ENCODE measurements at regions not wholly inside any gene's neighbourhood (a gene's known extent, or its start where the extent isn't known, plus 50 kb on each side); places are given as distances from the start of the nearest gene placed in this dataset.

- FAIRE-seq, result no peak
These were observed 1542.6 kb downstream of the PLA2G4A start for GRCh38 chr1:188371295-188371806.

- no peak for FAIRE-seq
These were observed 1544.1 kb downstream of the PLA2G4A start for GRCh38 chr1:188372821-188373220.

- FAIRE-seq, result no peak
These were observed 1554.1 kb downstream of the PLA2G4A start for GRCh38 chr1:188382851-188383250.

- no peak for FAIRE-seq
These were observed 1557.4 kb downstream of the PLA2G4A start for GRCh38 chr1:188386161-188386560.

GRCh38 chr1:188386666-188387065 lies 1557.9 kb downstream of the PLA2G4A start:
- FAIRE-seq, result no peak

- FAIRE-seq, result no peak
These were observed 1565.9 kb downstream of the PLA2G4A start for GRCh38 chr1:188394677-188395076.

GRCh38 chr1:188397521-188397920 lies 1568.8 kb downstream of the PLA2G4A start:
- FAIRE-seq, result no peak

GRCh38 chr1:188402986-188403385 lies 1574.2 kb downstream of the PLA2G4A start:
- FAIRE-seq, result no peak

- no peak for FAIRE-seq
These were observed 1577.9 kb downstream of the PLA2G4A start for GRCh38 chr1:188406636-188407035.

- FAIRE-seq, result no peak
These were observed 1591.4 kb downstream of the PLA2G4A start for GRCh38 chr1:188420177-188420576.

GRCh38 chr1:188423073-188423472 lies 1594.3 kb downstream of the PLA2G4A start:
- no peak for FAIRE-seq

- no peak for FAIRE-seq
These were observed 1595.4 kb downstream of the PLA2G4A start for GRCh38 chr1:188424176-188424575.

- FAIRE-seq, result no peak
These were observed 1596.9 kb downstream of the PLA2G4A start for GRCh38 chr1:188425687-188426086.

GRCh38 chr1:188426561-188426960 lies 1597.8 kb downstream of the PLA2G4A start:
- no peak for FAIRE-seq

GRCh38 chr1:188427642-188428041 lies 1598.9 kb downstream of the PLA2G4A start:
- no peak for FAIRE-seq

GRCh38 chr1:188429386-188429785 lies 1600.6 kb downstream of the PLA2G4A start:
- FAIRE-seq, result no peak

GRCh38 chr1:188432427-188432826 lies 1603.7 kb downstream of the PLA2G4A start:
- FAIRE-seq, result no peak

- no peak for FAIRE-seq
These were observed 1604.7 kb downstream of the PLA2G4A start for GRCh38 chr1:188433425-188433824.

GRCh38 chr1:188444526-188444925 lies 1615.8 kb downstream of the PLA2G4A start:
- FAIRE-seq, result no peak

- no peak for FAIRE-seq
These were observed 1634.1 kb downstream of the PLA2G4A start for GRCh38 chr1:188462837-188463236.

GRCh38 chr1:188463919-188464318 lies 1635.2 kb downstream of the PLA2G4A start:
- no peak for FAIRE-seq

GRCh38 chr1:188466539-188466938 lies 1637.8 kb downstream of the PLA2G4A start:
- no peak for FAIRE-seq

- FAIRE-seq, result no peak
These were observed 1647.9 kb downstream of the PLA2G4A start for GRCh38 chr1:188476606-188477005.

- no peak for FAIRE-seq
These were observed 1660.8 kb downstream of the PLA2G4A start for GRCh38 chr1:188489336-188490112.

GRCh38 chr1:188496506-188496905 lies 1667.8 kb downstream of the PLA2G4A start:
- no peak for FAIRE-seq
